ENCODE measurements at regions not wholly inside any gene's neighbourhood (a gene's known extent, or its start where the extent isn't known, plus 50 kb on each side); places are given as distances from the start of the nearest gene placed in this dataset.
"Not testable (repeated sequence)": the region's sequence is repeated elsewhere in the genome, so short reads cannot be mapped to it uniquely, and the experiment has no call there.

DNA sequence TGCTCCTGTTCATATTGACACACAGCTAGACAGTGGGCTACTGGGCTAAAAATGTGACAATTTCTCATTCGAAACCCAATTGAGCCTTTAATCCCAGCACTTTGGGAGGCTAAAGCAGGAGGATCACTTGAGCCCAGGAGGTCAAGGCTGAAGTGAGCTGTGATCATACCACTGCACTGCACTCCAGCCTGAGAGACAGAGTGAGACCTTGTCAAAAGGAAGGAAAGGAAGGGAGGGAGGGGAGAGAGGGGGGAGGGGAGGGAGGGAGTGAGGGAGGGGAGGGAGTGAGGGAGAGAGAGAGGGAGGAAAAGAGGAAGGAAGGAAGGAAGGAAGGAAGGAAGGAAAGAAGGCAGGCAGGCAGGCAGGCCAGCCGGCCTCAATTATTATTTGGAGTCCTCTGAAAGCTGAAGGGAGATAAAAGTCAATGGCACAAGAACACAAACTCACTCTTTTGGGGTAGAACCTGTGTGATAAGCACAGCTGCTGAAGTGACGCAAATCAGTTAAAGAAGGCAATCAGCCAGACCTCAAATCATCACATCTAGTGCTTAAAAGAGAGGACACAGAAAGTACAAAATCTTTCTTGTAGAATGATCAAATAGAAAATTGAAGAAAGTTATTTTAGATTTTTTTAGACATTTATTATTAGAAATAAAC is 98.1 kb downstream of the CCDC71L start:
- no peak for DNase-seq

- DNase-seq: no peak
Measured at GRCh38 chr7:106561666-106562411, 99.1 kb downstream of the CCDC71L start.

GRCh38 chr7:106561151-106561550 is 99.8 kb downstream of the CCDC71L start:
- no peak for DNase-seq

DNA sequence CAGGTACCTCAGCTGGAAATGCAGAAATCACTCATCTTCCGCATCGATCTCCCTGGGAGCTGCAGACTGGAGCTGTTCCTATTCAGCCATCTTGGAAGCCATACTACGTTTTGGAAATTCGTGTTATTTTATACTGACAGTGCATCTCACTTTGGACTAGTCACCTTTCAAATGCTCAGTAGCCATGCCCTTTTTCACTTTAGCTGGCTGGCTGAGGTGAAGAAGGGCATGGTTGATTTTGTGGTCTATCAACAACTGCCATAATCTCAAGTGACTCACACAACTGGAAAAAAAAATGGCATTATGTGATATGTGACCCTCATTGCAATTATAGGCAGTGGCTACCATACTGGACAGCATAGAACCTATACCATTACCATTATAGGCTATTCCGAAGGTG is 100.5 kb downstream of the CCDC71L start:
- no peak for DNase-seq

- DNase-seq: peak in 1 of 4 experiments; percentile 14
Measured at GRCh38 chr7:106556244-106556643, 104.7 kb downstream of the CCDC71L start.

DNA sequence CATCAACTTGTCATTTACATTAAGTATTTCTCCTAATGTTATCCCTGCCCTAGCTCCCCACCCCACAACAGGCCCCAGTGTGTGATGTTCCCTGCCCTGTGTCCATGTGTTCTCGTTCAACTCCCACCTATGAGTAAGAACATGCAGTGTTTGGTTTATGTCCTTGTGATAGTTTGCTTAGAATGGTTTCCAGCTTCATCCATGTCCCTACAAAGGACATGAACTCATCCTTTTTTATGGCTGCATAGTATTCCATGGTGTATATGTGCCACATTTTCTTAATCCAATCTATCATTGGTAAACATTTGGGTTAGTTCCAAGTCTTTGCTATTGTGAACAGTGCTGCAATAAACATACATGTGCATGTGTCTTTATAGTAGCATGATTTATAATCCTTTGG is 106.3 kb downstream of the CCDC71L start:
- not testable (repeated sequence) for DNase-seq

- no peak for DNase-seq
Measured at GRCh38 chr7:106553446-106553836, 107.5 kb downstream of the CCDC71L start.

DNA sequence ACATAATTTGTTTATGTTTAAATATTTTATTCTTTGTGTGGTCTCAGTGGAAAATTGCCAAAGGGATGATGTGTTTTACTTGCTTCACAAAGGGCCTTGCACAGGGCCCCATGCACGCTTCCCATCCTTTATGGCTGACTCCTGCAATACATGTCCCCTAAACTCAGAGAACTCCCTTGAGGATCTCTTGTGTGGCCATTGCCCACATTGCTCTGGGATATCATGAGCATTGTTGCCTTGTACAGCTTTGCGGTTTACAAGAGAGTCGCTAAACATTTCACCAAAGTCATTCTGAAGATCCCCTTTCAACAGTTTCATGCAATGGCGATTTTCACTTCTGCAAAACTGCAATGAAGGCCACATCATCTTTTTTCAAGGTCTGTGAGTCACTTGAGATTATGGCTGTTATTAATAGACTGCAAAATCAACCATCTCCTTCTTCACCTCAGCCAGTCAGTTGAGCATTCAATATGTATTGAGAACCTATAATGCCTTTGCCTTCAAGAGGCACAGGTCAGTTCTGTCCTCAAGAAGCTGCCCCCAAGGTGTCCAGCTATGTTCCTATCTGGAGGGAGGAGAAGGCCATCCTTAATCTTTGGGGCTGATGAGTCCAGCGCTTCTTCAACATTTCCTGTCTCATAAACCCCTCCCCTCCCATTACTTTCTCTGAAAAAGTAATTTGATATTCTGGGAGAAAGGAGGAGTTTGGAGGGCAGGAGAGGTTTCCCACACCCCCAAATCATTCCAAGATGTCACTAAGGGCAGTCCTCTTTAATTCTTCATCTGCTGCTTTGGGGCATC is 108.1 kb downstream of the CCDC71L start:
- peak; percentile 81 to 96 (median 90) for DNase-seq

GRCh38 chr7:106551936-106552335 is 109.0 kb downstream of the CCDC71L start:
- peak; percentile 18 to 57 (median 46) for DNase-seq

DNA sequence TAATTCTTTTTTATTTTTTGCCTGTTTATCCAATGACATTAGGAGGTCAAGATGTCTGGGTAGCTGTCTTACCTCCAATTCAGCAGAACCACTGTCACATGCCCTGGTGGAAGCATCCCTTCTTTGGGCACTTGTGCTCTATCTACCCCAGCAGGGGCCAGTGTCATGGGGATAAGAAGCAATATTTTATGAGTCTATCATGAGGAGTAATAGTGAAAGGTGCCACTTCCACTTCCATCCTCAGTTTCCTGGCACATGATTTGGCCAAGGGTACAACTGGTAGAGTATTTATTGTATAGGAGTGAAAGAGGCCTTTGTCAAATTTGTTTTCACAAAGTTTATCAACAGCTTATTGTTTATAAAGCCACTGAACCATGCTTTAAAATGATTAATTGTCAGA is 112.5 kb downstream of the CCDC71L start:
- no peak for DNase-seq

GRCh38 chr7:106545275-106545674 is 115.7 kb downstream of the CCDC71L start:
- DNase-seq: no peak

DNA sequence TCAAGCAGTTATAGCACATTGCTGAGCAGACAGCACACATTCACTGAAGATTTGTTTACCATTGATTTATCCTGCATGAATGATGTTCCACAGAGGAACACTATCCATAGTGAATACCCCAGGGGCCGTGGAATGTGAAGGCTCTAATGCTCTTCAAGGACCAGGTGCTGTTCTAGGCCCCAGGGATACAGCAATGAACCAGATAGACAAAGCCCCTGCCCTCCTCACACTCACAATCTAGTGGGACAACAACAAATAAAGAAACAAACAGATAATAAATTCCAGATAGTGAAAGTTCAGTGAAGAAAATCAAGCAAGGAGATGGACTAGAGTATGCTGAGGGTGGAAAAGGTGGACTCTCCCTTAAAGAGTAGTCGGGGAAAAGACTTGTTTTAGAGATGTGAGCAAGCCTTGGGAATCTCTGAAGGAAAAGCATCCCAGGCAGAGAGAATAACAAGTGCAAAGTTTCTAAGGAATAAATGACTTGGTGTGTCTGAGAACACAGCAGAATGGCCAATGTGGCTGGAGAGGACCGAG is 117.7 kb downstream of the CCDC71L start:
- no peak for DNase-seq

- peak; percentile 77 to 88 (median 81) for DNase-seq
Measured at GRCh38 chr7:106542550-106543220, 118.3 kb downstream of the CCDC71L start.

DNA sequence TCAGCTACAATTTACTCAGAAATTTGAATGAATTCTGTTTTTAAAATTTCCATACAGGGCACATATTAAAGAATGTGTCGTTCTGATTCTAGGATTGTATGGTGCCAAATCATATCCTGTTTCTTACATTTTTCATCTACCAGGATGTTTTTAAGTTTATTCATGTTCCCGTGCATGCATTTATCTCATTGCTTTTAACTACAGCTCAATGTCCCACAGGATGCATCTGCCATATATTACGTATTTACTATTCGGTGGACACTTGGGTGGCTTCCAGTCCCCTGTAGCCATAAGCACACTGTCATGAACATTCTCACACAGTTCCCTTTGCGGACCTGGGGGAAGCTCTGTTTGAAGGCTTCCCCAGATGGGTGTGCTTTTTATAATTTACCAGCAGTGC is 122.3 kb downstream of the CCDC71L start:
- DNase-seq: no peak

GRCh38 chr7:106537119-106537518 is 123.8 kb downstream of the CCDC71L start:
- peak in 1 of 4 experiments; percentile 5 for DNase-seq

GRCh38 chr7:106536079-106536478 is 124.9 kb downstream of the CCDC71L start:
- DNase-seq: no peak

GRCh38 chr7:106535234-106535932 is 125.6 kb downstream of the CCDC71L start:
- no peak for DNase-seq

- DNase-seq: no peak
Measured at GRCh38 chr7:106534271-106534846, 126.6 kb downstream of the CCDC71L start.

DNA sequence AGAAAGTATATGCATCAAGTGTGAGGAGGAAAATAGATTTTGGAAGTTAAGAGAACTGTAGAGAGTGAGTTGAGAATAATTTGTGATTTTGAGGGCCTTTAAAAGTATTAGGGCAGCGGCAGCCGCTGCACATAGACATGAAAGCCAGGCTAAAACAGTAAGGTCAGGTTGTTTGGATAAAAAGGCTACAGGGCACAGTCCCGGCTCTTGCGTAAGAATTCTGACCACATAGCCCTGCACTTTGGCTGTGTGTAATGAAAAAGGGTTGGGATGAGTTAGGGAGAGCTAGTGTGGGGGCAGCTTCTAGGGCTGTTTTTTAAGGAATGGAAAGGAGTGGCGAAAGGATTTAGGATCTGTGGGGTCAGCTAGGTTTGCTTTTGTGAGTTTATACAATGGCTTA is 130.8 kb downstream of the CCDC71L start:
- DNase-seq: not testable (repeated sequence)

GRCh38 chr7:106526617-106527016 is 134.3 kb downstream of the CCDC71L start:
- not testable (repeated sequence) for DNase-seq

- DNase-seq: no peak
Measured at GRCh38 chr7:106524690-106525059, 136.3 kb downstream of the CCDC71L start.

GRCh38 chr7:106523482-106523881 is 137.5 kb downstream of the CCDC71L start:
- DNase-seq: no peak

Measured in suppressor macrophage (primary cell).